HG02970 (cell line): ENCODE measurements at regions not wholly inside any gene's neighbourhood (a gene's known extent, or its start where the extent isn't known, plus 50 kb on each side); places are given as distances from the start of the nearest gene placed in this dataset.

Experiments used
- ATAC-seq: cut with Tn5 transposase; IDR thresholded peaks from one replicate; pipeline ENCODE4 v1.9.1; 2021; ENCODE audit warnings: mild to moderate bottlenecking, moderate library complexity, moderate number of reproducible peaks; ENCODE audit not compliant: unreplicated experiment, low FRiP score

DNA sequence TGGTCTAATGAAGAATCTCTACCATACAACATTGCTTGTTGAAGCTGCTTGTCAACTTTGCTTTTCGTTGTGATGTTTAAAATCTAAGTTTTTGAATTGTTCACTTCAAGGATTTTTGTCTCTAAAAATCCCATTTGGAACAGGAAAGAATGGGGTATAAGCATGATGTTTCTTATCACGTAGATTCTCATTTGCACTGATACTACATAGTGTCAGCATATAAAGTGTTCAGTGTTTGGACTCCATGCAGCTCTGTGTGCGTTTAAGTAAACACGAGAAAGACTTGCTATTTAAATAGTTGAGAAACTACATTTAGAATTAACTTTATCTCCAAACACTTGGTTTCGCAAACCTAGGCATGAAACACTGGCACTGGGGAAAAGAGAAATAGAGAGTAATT, 452.5 kb downstream of the NKX6-1 start:
- ATAC-seq = no peak

DNA sequence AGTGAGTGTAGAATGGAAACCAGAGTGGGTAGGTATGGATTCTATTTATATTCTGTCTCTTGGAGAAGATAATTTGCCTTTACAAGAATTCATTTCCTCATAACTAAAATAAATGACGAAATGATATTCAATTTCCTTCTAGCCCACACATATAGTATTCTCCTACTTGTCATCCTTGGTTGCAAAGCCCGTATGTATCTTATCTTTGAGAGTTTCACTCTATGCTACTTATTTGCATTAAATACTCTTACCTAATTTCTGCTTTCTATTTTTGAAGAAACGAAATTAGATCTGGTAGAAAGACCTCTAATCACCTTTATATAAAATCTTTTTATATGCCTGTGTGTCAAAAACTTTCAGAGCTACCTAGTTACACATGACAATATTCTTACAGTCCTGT, 457.7 kb downstream of the NKX6-1 start:
- ATAC-seq = no peak

- no peak for ATAC-seq
These were observed 463.5 kb downstream of the NKX6-1 start for GRCh38 chr4:84035568-84035967.

GRCh38 chr4:84032372-84032771, 466.7 kb downstream of the NKX6-1 start:
- peak; percentile 54 for ATAC-seq

GRCh38 chr4:84031401-84031800, 467.7 kb downstream of the NKX6-1 start:
- ATAC-seq = no peak

- ATAC-seq = no peak
These were observed 470.8 kb downstream of the NKX6-1 start for GRCh38 chr4:84028340-84028739.

GRCh38 chr4:84024405-84024804, 474.7 kb downstream of the NKX6-1 start:
- ATAC-seq = no peak

GRCh38 chr4:84022564-84022963, 476.5 kb downstream of the NKX6-1 start:
- ATAC-seq = no peak

DNA sequence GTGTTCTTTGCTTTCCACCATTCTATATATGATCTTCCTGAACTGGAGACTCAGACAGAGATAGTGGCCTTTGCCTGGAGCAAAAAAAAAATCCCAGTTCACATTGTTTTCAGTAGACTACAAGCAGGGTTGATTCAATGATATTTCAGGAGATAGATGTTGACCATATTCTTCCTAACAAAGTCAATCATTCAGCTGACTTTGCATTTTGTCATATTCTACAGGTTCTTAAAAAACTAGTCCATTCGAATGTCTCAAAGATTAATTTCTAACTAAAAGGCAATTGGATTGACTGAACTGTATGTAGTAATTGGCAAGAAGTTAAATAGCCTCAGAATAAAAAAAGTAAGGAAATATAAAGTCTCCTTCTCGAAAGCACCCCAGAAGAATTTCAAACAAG, 479.5 kb downstream of the NKX6-1 start:
- ATAC-seq = no peak

DNA sequence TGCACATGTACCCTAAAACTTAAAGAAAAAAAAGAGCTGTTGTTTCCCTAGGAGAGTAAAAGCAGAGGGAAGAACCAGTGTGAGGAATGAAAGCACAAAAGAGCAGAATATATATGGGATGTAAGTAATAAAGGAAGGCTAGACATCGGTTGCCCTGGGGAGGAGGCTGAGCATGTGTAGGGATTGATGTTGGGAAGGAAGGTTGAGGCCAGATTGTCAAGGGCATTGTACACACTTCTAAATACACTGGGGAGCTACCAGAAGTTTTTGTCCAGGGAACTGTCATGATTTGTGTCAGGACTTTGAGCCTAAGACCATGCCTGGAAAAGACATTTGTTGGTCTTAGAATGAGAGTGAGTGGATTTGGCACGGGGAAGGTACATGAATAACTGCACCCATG, 467.1 kb downstream of the GPAT3 start:
- ATAC-seq = no peak

DNA sequence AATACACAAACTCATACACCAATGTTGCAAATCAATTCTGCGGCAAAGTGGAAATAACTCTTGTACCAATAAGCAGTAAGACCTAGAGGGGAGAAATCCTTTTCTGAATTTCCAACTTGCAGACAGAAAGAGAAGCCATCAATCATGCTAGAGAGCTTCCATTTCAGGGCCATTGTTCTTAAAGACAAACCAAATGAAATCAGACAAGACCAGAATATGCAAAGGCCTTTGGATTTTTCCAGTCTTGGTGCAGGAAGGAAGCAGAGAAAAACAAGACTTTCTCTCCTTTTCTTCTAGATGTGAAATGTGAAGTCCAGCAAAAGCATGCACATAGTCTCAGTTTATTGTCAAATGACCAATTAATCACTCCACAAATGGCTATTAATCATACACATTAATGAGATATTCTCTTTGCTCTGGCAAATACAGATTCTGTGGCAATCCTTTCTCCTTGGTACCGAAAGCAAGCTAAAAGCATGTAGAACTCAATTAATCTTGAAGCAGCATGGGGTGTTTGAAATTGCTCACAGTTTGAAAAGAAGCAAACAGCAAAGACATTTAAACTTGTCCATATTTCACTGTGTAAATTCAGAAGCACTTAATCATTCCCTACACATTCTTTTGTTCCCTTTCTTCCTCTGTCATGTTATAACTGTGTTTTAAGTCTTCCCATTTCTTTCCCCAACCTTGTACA, 466.1 kb downstream of the GPAT3 start:
- no peak for ATAC-seq

DNA sequence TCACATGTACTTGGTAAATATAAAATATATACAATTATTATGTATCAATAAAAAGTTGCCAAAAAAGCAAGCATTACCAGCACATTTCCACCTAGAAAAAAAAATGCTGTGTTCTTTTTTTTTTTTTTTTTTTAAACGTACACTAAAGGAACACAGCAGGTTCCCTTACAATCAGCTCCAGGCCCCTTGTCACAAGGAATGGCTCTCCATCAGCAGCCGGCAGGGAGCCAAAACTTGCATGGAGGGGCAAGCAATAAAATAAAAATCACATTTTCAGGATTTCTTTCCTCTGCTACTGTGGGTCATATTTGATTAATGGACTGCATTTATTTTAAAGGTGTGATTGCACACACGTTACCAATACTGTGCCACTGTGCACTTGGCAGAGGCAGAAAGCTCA, 460.3 kb downstream of the GPAT3 start:
- ATAC-seq = no peak

GRCh38 chr4:83993774-83994173, 457.9 kb downstream of the GPAT3 start:
- ATAC-seq = no peak

GRCh38 chr4:83989835-83990234, 453.9 kb downstream of the GPAT3 start:
- no peak for ATAC-seq

GRCh38 chr4:83981156-83981555, 445.2 kb downstream of the GPAT3 start:
- ATAC-seq = no peak

GRCh38 chr4:83979773-83980172, 443.9 kb downstream of the GPAT3 start:
- ATAC-seq = no peak

- no peak for ATAC-seq
These were observed 438.3 kb downstream of the GPAT3 start for GRCh38 chr4:83974111-83974780.

DNA sequence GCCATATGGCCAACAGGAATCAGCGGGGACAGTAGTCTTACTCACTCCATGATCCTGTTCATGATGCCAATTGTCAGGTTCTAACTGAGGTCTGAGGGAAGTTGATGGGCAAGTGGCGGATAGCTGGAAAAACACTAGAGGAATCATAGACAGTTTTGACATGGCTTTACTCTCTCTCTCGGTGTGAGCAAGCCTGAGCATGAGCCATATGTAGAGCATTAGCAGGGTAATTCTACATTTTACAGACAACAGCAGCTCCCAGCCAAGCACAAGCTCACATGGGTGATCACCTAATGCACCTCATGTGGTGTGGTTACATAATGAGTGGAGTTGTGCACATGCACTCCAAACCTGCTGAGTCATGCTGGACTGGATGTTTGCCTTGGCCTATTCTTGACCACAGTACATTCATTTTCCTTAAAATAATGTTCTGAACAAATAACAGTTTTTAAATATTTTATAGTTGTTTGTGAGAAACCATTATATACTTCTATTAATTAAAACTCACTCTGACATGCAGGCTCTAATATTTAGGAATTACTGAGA, 429.2 kb downstream of the GPAT3 start:
- ATAC-seq = no peak

- ATAC-seq = no peak
These were observed 426.6 kb downstream of the GPAT3 start for GRCh38 chr4:83962492-83962891.

- ATAC-seq = no peak
These were observed 425.7 kb downstream of the GPAT3 start for GRCh38 chr4:83961575-83961974.

DNA sequence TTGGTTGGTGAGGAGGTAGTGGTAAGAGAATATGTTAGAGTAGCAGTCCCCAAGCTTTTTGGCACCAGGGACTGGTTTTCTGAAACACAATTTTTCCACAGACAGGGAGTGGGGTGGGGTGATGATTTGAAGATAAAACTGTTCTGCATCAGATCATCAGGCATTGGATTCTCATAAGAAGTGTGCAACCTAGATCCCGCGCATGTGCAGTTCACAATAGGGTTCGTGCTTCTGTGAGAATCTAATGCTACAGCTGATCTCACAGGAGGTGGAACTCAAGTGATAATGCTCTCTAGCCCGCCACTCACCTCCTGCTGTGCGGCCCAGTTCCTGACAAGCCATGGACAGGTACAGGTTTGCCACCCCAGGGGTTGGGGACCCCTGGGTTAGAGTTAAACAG, 423.3 kb downstream of the GPAT3 start:
- ATAC-seq = no peak

GRCh38 chr4:83947830-83948193, 411.9 kb downstream of the GPAT3 start:
- no peak for ATAC-seq
